ENCODE measurements at regions not wholly inside any gene's neighbourhood (a gene's known extent, or its start where the extent isn't known, plus 50 kb on each side); places are given as distances from the start of the nearest gene placed in this dataset.

DNA sequence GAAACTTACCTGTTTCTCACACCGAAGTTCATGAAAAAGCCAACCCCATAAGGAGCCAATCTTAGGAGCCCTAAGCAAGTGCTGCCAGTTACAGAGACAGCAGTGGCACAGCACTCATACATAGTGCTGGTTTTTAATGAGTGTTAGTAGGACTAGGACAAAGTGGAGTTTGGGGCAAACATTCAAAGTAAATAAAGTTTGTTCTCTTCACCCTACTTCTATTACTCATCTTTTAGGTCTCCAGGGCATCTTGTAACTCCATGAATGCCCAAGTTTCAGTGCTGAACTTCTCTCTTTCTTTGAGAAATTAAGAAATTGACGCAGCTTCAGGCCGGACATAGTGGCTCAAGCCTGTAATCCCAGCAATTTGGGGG is 584.7 kb downstream of the EBF1 start:
- no peak for TF ChIP-seq EP300 (IDR thresholded peaks at IDR 0.05)
- TF ChIP-seq, protein P1, sequence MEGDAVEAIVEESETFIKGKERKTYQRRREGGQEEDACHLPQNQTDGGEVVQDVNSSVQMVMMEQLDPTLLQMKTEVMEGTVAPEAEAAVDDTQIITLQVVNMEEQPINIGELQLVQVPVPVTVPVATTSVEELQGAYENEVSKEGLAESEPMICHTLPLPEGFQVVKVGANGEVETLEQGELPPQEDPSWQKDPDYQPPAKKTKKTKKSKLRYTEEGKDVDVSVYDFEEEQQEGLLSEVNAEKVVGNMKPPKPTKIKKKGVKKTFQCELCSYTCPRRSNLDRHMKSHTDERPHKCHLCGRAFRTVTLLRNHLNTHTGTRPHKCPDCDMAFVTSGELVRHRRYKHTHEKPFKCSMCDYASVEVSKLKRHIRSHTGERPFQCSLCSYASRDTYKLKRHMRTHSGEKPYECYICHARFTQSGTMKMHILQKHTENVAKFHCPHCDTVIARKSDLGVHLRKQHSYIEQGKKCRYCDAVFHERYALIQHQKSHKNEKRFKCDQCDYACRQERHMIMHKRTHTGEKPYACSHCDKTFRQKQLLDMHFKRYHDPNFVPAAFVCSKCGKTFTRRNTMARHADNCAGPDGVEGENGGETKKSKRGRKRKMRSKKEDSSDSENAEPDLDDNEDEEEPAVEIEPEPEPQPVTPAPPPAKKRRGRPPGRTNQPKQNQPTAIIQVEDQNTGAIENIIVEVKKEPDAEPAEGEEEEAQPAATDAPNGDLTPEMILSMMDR (IDR thresholded peaks at IDR 0.05) = no peak
- no peak for TF ChIP-seq POLR2AphosphoS5 (IDR thresholded peaks at IDR 0.05)
- TF ChIP-seq POLR2A (IDR thresholded peaks at IDR 0.05) = no peak
- H3K27ac ChIP-seq = no peak overlapping the region
- no peak overlapping the region for H3K4me3 ChIP-seq
- H3K27me3 ChIP-seq = no peaks in the 10 kb centered on the region
- H3K4me1 ChIP-seq = no peaks in the 10 kb centered on the region
- no peak for DNase-seq (ENCODE audit: low spot score in 2 of 2)
- 88% methylated on average over 3 of the region's 3 CpGs for WGBS
- no peaks in the 10 kb centered on the region for H3K36me3 ChIP-seq
- no peaks in the 10 kb centered on the region for H3K9me3 ChIP-seq

DNA sequence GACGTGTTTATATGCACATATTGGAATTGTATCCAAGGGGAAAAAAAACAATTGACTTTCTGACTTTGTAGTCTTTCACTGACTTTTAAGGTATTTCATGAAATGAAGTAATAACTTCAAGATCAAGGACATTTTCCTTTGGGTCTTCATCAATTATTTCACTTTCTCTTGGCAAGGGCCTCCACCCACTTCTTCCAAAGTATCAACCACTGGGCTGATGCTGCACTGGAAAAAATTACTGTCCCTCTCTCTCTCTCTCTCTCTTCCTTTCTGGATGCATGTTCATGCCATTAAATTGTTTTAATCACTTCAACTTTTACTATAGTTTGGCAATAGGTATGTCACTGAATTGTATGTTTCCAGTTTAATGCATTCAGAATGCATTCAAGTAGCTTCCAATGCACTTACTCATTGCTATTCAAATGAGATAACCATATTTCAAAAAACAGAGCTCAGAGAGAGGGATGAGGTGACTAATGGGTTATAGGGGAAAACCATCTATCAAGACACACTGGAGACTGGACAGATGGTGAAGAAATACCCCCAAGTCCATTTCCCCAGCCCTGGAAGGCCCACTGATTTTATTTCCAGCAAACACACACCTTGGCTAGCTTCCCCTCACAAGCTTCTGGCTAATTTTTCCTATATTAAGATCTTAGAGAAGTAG is 585.3 kb downstream of the EBF1 start:
- H3K36me3 ChIP-seq = no peaks in the 10 kb centered on the region
- no peak for DNase-seq (ENCODE audit: low spot score in 2 of 2)
- TF ChIP-seq, protein P1 (IDR thresholded peaks at IDR 0.05) = no peak
- TF ChIP-seq EP300 (IDR thresholded peaks at IDR 0.05) (no peak), POLR2A (IDR thresholded peaks at IDR 0.05) (no peak), POLR2AphosphoS5 (IDR thresholded peaks at IDR 0.05) (no peak)
- H3K9me3 ChIP-seq = no peaks in the 10 kb centered on the region
- no peak overlapping the region for H3K4me3 ChIP-seq
- H3K4me1 ChIP-seq = no peaks in the 10 kb centered on the region
- H3K27ac ChIP-seq = no peak overlapping the region
- no peaks in the 10 kb centered on the region for H3K27me3 ChIP-seq
- 41% methylated on average over 1 of the region's 1 CpG for WGBS

DNA sequence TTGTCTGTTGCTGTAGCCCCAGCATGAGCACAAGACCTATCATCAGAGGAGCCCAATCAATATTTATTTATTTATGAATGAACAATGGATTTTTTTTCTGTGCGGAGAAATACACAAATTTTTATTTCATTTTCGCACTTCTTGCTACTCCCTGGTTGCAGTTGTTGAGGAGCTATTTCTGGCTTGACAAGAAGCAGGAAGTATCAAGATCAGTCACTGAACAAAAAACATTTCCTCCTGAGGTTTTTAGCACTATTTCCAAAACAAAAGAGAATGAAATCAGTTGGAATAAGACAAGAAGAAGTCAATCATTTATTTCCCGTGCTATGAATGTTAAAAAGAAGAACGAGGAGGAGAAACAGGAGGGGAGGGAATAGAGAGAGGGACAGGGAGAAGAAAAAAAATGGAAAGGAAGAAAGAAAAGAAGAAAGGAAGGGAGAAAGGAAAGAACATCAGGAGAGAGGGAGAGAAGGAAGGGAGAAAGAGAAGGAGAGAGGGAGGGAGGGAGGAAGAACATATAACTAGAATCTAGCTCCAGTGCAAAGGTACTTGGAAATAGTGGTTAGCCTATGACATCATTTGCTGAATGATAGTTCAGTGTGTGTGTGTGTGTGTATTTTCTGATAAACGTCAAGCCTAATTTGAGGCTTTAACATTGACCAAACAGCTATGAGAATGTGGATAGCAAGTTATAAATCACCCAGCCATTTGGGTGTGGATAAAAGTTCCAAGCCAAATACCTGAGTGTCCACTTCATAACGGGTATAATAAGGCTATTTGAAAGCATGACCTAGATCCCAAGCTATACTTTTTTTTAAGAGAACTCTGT is 586.0 kb downstream of the EBF1 start:
- no peak overlapping the region for H3K27ac ChIP-seq
- H3K9me3 ChIP-seq = no peaks in the 10 kb centered on the region
- no peak overlapping the region for H3K4me3 ChIP-seq
- no peaks in the 10 kb centered on the region for H3K27me3 ChIP-seq
- no peaks in the 10 kb centered on the region for H3K36me3 ChIP-seq
- no peaks in the 10 kb centered on the region for H3K4me1 ChIP-seq
- DNase-seq (ENCODE audit: low spot score in 2 of 2) = no peak
- WGBS = 52% methylated on average over 6 of the region's 6 CpGs
- TF ChIP-seq POLR2A (IDR thresholded peaks at IDR 0.05) = no peak

DNA sequence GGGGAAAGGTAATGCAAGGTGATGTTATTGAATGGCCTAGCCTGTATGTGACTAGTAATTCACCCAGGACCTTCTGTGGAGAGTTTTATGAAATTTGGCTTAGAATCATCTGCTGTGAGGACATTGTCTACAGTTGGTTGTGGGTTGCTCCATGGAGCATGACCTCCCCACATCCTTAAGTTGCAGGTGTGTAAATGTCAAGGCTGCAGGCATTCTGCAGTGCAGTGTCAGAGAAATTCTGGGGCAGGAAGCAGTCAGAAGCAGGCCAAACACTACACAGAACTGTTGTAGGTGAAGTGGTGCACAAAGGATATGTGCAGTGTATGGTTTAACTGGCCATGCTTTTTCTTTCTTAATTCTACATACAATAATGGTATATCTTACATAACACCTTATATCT is 588.3 kb downstream of the EBF1 start:
- no peak overlapping the region for H3K4me3 ChIP-seq
- no peak for DNase-seq (ENCODE audit: low spot score in 2 of 2)
- H3K27me3 ChIP-seq = no peaks in the 10 kb centered on the region
- no peak for TF ChIP-seq POLR2A (IDR thresholded peaks at IDR 0.05)
- TF ChIP-seq EP300 (IDR thresholded peaks at IDR 0.05) = no peak
- no peak for TF ChIP-seq POLR2AphosphoS5 (IDR thresholded peaks at IDR 0.05)
- TF ChIP-seq, protein P1 (IDR thresholded peaks at IDR 0.05) = no peak
- no peaks in the 10 kb centered on the region for H3K4me1 ChIP-seq
- H3K27ac ChIP-seq = no peak overlapping the region
- peaks cover 5% of the 10 kb centered on the region for H3K9me3 ChIP-seq
- no peaks in the 10 kb centered on the region for H3K36me3 ChIP-seq

DNA sequence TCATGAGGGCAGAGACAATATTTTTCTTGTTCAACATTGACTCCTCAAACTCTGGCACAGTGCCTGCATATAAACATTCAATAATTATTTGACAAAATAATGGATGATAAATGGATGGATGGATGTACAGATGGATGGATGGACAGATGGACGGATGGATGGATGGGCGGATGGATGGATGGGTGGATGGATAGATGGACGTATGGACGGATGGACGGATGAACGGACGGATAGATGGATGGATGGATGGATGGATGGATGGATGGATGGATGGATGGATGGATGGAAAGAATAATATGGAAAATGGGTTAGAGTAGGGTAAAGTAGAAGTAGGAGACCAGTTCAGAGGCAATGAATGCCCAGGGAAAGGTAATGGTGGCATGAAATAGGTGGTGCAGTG is 589.2 kb downstream of the EBF1 start:
- Histone ChIP-seq H3K4me1 (no peaks in the 10 kb centered on the region), H3K36me3 (no peaks in the 10 kb centered on the region), H3K27ac (no peak overlapping the region), H3K27me3 (no peaks in the 10 kb centered on the region), H3K4me3 (no peak overlapping the region), H3K9me3 (peaks cover 11% of the 10 kb centered on the region)
- WGBS = 90% methylated on average over 7 of the region's 7 CpGs
- DNase-seq (ENCODE audit: low spot score in 2 of 2) = no peak
- TF ChIP-seq POLR2AphosphoS5 (IDR thresholded peaks at IDR 0.05) = no peak
- TF ChIP-seq, protein P1 (IDR thresholded peaks at IDR 0.05) = no peak
- TF ChIP-seq EP300 (IDR thresholded peaks at IDR 0.05) = no peak
- no peak for TF ChIP-seq POLR2A (IDR thresholded peaks at IDR 0.05)
